Astrocyte (in vitro differentiated cells and primary cell): ENCODE measurements at regions not wholly inside any gene's neighbourhood (a gene's known extent, or its start where the extent isn't known, plus 50 kb on each side); places are given as distances from the start of the nearest gene placed in this dataset.
A peak's percentile ranks its signal among the peaks of the same experiment; 100 is the strongest.

ENCODE experiments used
- DNase-seq: peaks from one replicate; pipeline ENCODE4 v3.0.0-alpha.2; 2010; ENCODE audit warnings: low read depth
- FAIRE-seq: peaks from 2 replicates; lab custom pipeline; 2011; peaks lifted over from hg19 to GRCh38; lab: Jason Lieb, UNC
- H2AFZ ChIP-seq: 2 replicates; pipeline ENCODE4 v1.6.0; 2012; ENCODE audit warnings: low read depth, low read length, inconsistent platforms
- H3K27ac ChIP-seq: 2 replicates; pipeline ENCODE4 v1.5.1; 2011; ENCODE audit warnings: low read depth, low read length, inconsistent platforms
- H3K27me3 ChIP-seq: 2 replicates; pipeline ENCODE4 v1.6.0; 2011; ENCODE audit warnings: low read length, inconsistent platforms; ENCODE audit not compliant: insufficient read depth
- H3K36me3 ChIP-seq: 2 replicates; pipeline ENCODE4 v1.5.1; 2011; ENCODE audit warnings: low read length, inconsistent platforms; ENCODE audit not compliant: insufficient read depth
- H3K4me1 ChIP-seq: 2 replicates; pipeline ENCODE4 v1.5.1; 2011; ENCODE audit warnings: low read length, inconsistent platforms; ENCODE audit not compliant: insufficient read depth
- H3K4me2 ChIP-seq: 2 replicates; pipeline ENCODE4 v1.6.0; 2012; ENCODE audit warnings: low read length, inconsistent platforms
- H3K4me3 ChIP-seq: 2 replicates; pipeline ENCODE4 v1.5.1; 2011; ENCODE audit warnings: low read depth, mild to moderate bottlenecking, low read length, inconsistent platforms; ENCODE audit not compliant: insufficient read depth
- H3K79me2 ChIP-seq: 2 replicates; pipeline ENCODE4 v1.6.0; 2012; ENCODE audit warnings: mild to moderate bottlenecking, low read length, inconsistent platforms; ENCODE audit not compliant: insufficient read depth
- H3K9ac ChIP-seq: 2 replicates; pipeline ENCODE4 v1.6.0; 2012; ENCODE audit warnings: mild to moderate bottlenecking, low read length, inconsistent platforms
- H3K9me3 ChIP-seq: 2 replicates; pipeline ENCODE4 v1.5.1; 2012; ENCODE audit warnings: low read depth, mild to moderate bottlenecking, low read length, inconsistent platforms; ENCODE audit not compliant: insufficient read depth
- H4K20me1 ChIP-seq: 2 replicates; pipeline ENCODE4 v1.6.0; 2012; ENCODE audit warnings: low read length, inconsistent platforms; ENCODE audit not compliant: insufficient read depth
- H3K27ac Mint-ChIP-seq: one replicate; pipeline ENCODE4 v1.8.0; 2021; ENCODE audit warnings: mild to moderate bottlenecking, mixed read lengths; ENCODE audit not compliant: unreplicated experiment
- H3K27me3 Mint-ChIP-seq: one replicate; pipeline ENCODE4 v1.8.0; 2021; ENCODE audit warnings: low read depth, mixed read lengths; ENCODE audit not compliant: unreplicated experiment
- H3K36me3 Mint-ChIP-seq: one replicate; pipeline ENCODE4 v1.8.0; 2021; ENCODE audit warnings: low read depth, mixed read lengths; ENCODE audit not compliant: unreplicated experiment
- H3K4me1 Mint-ChIP-seq: one replicate; pipeline ENCODE4 v1.8.0; 2021; ENCODE audit warnings: low read depth, mixed read lengths; ENCODE audit not compliant: unreplicated experiment
- H3K4me3 Mint-ChIP-seq: one replicate; pipeline ENCODE4 v1.8.0; 2021; ENCODE audit warnings: mild to moderate bottlenecking, moderate library complexity, mixed read lengths; ENCODE audit not compliant: unreplicated experiment
- H3K9me3 Mint-ChIP-seq: one replicate; pipeline ENCODE4 v1.8.0; 2021; ENCODE audit warnings: mild to moderate bottlenecking, mixed read lengths; ENCODE audit not compliant: unreplicated experiment
- EZH2 ChIP-seq: IDR thresholded peaks from 2 replicates; pipeline ENCODE4 v1.6.1; 2012; ENCODE audit warnings: mild to moderate bottlenecking, low read length, inconsistent platforms; ENCODE audit not compliant: insufficient read depth
- TF ChIP-seq, protein P1 (sequence below): IDR thresholded peaks from 2 replicates; pipeline ENCODE4 v1.5.1; 2011; ENCODE audit warnings: low read depth, mild to moderate bottlenecking, inconsistent platforms, low read length, moderate library complexity; ENCODE audit not compliant: insufficient read depth

DNA sequence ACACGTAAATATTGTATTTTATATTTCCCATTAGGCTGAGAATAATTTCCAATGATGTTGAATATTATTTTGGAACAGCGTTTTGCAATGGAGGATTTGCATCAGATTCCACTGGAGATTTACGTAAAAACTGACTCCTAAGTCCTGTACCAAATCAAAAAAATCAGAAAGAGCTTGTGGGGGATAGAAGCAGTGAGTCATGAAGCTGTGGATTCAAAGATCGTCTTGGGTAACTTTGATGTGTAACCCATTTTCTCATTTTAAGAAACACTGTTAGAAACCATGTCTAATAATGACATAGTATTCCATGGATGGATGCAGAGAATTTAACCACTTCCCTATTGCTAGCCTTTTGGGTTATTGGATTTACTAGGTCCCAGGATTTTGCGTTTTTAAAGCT is 158.6 kb downstream of the INHBA start:
- H3K4me2 ChIP-seq, result no peak overlapping the region
- DNase-seq, result no peak

DNA sequence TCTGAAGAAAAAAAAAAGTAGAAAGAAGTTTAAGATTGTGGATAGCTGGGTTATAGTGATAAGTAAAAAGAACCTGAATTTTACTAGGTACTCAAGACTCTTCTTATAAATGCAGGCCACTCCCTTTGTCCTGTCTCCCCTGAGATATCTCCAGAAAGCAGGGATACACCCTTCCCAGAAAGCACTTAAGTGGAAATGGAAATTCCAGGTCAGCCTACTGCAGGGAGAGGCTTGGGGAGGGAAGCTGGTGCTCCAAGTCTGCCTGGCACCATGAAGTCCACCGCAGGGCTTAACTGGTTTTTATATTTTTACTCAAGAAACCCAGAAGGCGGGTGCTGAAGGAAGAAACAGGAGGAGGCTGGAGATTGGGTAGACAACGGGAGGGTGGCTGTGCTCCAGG is 162.3 kb downstream of the INHBA start:
- Histone ChIP-seq H3K36me3 (no peaks in the 10 kb centered on the region), H4K20me1 (no peaks in the 10 kb centered on the region), H3K27ac (no peak overlapping the region), H3K27me3 (no peaks in the 10 kb centered on the region), H3K4me1 (no peaks in the 10 kb centered on the region), H3K4me3 (no peak overlapping the region), H3K9ac (no peak overlapping the region), H3K9me3 (no peaks in the 10 kb centered on the region), H2AFZ (no peak overlapping the region), H3K4me2 (no peak overlapping the region), H3K79me2 (no peaks in the 10 kb centered on the region)
- H3K27me3 Mint-ChIP-seq, result no peaks in the 10 kb centered on the region
- H3K4me1 Mint-ChIP-seq, result peaks cover 17% of the 10 kb centered on the region
- H3K9me3 Mint-ChIP-seq, result no peaks in the 10 kb centered on the region
- no peaks in the 10 kb centered on the region for H3K36me3 Mint-ChIP-seq
- no peak overlapping the region for H3K27ac Mint-ChIP-seq
- no peak for TF ChIP-seq EZH2
- TF ChIP-seq, protein P1, sequence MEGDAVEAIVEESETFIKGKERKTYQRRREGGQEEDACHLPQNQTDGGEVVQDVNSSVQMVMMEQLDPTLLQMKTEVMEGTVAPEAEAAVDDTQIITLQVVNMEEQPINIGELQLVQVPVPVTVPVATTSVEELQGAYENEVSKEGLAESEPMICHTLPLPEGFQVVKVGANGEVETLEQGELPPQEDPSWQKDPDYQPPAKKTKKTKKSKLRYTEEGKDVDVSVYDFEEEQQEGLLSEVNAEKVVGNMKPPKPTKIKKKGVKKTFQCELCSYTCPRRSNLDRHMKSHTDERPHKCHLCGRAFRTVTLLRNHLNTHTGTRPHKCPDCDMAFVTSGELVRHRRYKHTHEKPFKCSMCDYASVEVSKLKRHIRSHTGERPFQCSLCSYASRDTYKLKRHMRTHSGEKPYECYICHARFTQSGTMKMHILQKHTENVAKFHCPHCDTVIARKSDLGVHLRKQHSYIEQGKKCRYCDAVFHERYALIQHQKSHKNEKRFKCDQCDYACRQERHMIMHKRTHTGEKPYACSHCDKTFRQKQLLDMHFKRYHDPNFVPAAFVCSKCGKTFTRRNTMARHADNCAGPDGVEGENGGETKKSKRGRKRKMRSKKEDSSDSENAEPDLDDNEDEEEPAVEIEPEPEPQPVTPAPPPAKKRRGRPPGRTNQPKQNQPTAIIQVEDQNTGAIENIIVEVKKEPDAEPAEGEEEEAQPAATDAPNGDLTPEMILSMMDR, result no peak
- H3K4me3 Mint-ChIP-seq, result no peak overlapping the region
- DNase-seq (no peak), FAIRE-seq (no peak)

More for the DNA sequence above, 158.6 kb downstream of the INHBA start:
- H3K9me3 ChIP-seq, result no peaks in the 10 kb centered on the region
- H3K4me1 ChIP-seq, result no peaks in the 10 kb centered on the region
- no peak overlapping the region for H2AFZ ChIP-seq
- H3K79me2 ChIP-seq, result no peaks in the 10 kb centered on the region
- no peaks in the 10 kb centered on the region for H4K20me1 ChIP-seq
- Mint-ChIP-seq H3K9me3 (no peaks in the 10 kb centered on the region), H3K4me1 (peaks cover 12% of the 10 kb centered on the region), H3K36me3 (no peaks in the 10 kb centered on the region), H3K27me3 (no peaks in the 10 kb centered on the region), H3K27ac (peak overlapping the region; percentile 30), H3K4me3 (no peak overlapping the region)
- H3K9ac ChIP-seq, result no peak overlapping the region
- no peaks in the 10 kb centered on the region for H3K27me3 ChIP-seq
- no peak overlapping the region for H3K27ac ChIP-seq
- no peak for FAIRE-seq
- H3K4me3 ChIP-seq, result no peak overlapping the region
- TF ChIP-seq, protein P1, result no peak
- TF ChIP-seq EZH2, result no peak
- no peaks in the 10 kb centered on the region for H3K36me3 ChIP-seq

DNA sequence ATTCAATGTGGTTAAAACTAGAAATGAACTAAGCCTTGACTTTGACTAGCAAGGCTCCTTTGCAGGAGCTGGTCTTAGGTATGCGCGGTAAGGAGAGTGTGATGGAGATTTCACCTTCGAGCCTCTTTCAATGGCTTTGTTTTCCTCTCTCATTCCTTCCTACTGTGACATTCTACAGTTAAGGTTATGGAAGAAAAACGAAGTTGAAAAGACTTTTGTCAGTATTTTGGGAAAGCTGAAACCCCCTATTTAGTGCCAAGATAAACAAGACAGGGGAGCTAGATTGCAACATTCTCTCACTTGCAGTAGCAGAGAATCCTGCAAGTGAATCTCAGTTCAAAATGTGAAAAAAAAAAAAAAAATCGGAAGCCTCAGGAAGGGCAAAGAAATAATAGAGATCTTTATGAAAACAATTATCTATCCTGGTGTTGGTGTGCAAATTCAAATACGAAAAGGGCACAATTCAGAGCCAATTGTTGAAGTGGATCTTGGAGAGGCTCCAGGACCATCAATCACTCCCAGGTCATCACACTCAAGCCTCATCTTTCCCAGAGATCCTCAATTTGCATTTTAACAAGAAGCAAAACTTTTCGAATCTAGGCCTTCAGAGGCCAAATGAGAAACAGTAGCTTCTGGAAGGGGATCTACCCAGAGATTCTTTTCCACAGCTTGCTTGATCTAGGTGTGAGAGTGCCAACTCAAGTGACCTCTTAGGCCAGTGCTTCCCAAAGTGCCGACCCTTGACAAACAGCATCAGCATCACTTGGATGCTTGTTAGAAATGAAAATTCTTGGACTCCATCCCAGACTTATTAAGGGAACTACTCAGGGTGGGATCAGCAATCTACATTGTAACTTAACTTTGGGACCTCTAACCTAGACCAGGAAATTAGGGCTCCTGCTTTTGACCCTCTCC is 163.8 kb downstream of the INHBA start:
- Mint-ChIP-seq H3K27ac (peak overlapping the region; percentile 34), H3K4me1 (peaks cover 12% of the 10 kb centered on the region), H3K4me3 (no peak overlapping the region), H3K36me3 (no peaks in the 10 kb centered on the region), H3K9me3 (peaks cover 2% of the 10 kb centered on the region), H3K27me3 (no peaks in the 10 kb centered on the region)
- FAIRE-seq (no peak), DNase-seq (peak; percentile 49)
- Histone ChIP-seq H3K79me2 (no peaks in the 10 kb centered on the region), H3K4me1 (no peaks in the 10 kb centered on the region), H3K9ac (no peak overlapping the region), H2AFZ (no peak overlapping the region), H3K27me3 (no peaks in the 10 kb centered on the region), H4K20me1 (no peaks in the 10 kb centered on the region), H3K27ac (no peak overlapping the region), H3K4me2 (peak overlapping the region; percentile 6), H3K4me3 (no peak overlapping the region), H3K9me3 (no peaks in the 10 kb centered on the region), H3K36me3 (no peaks in the 10 kb centered on the region)
- TF ChIP-seq EZH2, result no peak
- TF ChIP-seq, protein P1, result no peak
